H1 (cell line): ENCODE measurements at regions not wholly inside any gene's neighbourhood (a gene's known extent, or its start where the extent isn't known, plus 50 kb on each side); places are given as distances from the start of the nearest gene placed in this dataset.

ENCODE experiments used
- CTCF ChIA-PET: fragments of 300-600 bp; sonication (Branson Sonifier 250); formaldehyde crosslinking; loops from one replicate; lab custom pipeline; 2021; ENCODE audit not compliant: partially characterized antibody; lab: Charles Lee
- POLR2A ChIA-PET: fragments of 300-600 bp; sonication (Branson Sonifier 250); formaldehyde crosslinking; loops from one replicate; lab custom pipeline; 2021; ENCODE audit warnings: inconsistent platforms; ENCODE audit not compliant: partially characterized antibody; lab: Charles Lee
- DNase-seq, 2 experiments: peaks; one replicate each; pipeline versions ENCODE4 v3.0.0 to v3.0.0-alpha.2; 2010 to 2022; ENCODE audit warnings: low spot score in 2 of 2, low read depth in 1 of 2, mixed read lengths in 1 of 2
- FAIRE-seq: peaks from 2 replicates; lab custom pipeline; 2011; peaks lifted over from hg19 to GRCh38; lab: Jason Lieb, UNC
- H2AFZ ChIP-seq: 2 replicates; pipeline ENCODE4 v1.8.1; 2012; ENCODE audit warnings: low read length, inconsistent platforms
- H2AK5ac ChIP-seq: 2 replicates; pipeline ENCODE4 v1.6.1; 2013; ENCODE audit warnings: low read depth, low read length
- H2BK120ac ChIP-seq: replicated peaks from 2 replicates; pipeline ENCODE3; 2013; ENCODE audit warnings: low read depth, low read length, inconsistent platforms
- H2BK12ac ChIP-seq: 2 replicates; pipeline ENCODE4 v1.6.1; 2013; ENCODE audit warnings: low read depth, low read length
- H2BK15ac ChIP-seq: 2 replicates; pipeline ENCODE4 v1.6.1; 2013; ENCODE audit warnings: low read length
- H2BK20ac ChIP-seq: 2 replicates; pipeline ENCODE4 v1.6.1; 2013; ENCODE audit warnings: low read length
- H2BK5ac ChIP-seq: 2 replicates; pipeline ENCODE4 v1.6.1; 2013; ENCODE audit warnings: low read depth, low read length
- H3K14ac ChIP-seq: 2 replicates; pipeline ENCODE4 v1.6.1; 2013; ENCODE audit warnings: inconsistent platforms; ENCODE audit not compliant: insufficient read length
- H3K18ac ChIP-seq: 2 replicates; pipeline ENCODE4 v1.6.1; 2013; ENCODE audit warnings: low read length; ENCODE audit errors: extremely low read depth
- H3K23ac ChIP-seq: 2 replicates; pipeline ENCODE4 v1.6.1; 2013; ENCODE audit warnings: inconsistent platforms; ENCODE audit not compliant: insufficient read length
- H3K23me2 ChIP-seq: 2 replicates; pipeline ENCODE4 v1.6.1; 2013; ENCODE audit warnings: low read depth, low read length
- H3K27ac ChIP-seq: 2 replicates; pipeline ENCODE4 v1.6.1; 2011; ENCODE audit warnings: low read depth, low read length, inconsistent platforms
- H3K27me3 ChIP-seq, 4 experiments: replicated peaks in 1 of 4; 1 replicate in 1 of 4; 2 replicates in 3 of 4; pipeline versions ENCODE4 v1.6.1 to v1.8.1; 2011 to 2013; ENCODE audit warnings: low read length in 3 of 4, mild to moderate bottlenecking in 3 of 4, inconsistent platforms in 2 of 4, mixed read lengths in 2 of 4, moderate library complexity in 1 of 4; ENCODE audit not compliant: control insufficient read depth in 3 of 4, insufficient read depth in 3 of 4; ENCODE audit errors: extremely low read depth in 1 of 4
- H3K36me3 ChIP-seq, 4 experiments: 2 replicates each; pipeline versions ENCODE4 v1.6.1 to v1.8.1; 2011 to 2013; ENCODE audit warnings: mild to moderate bottlenecking in 4 of 4, low read length in 3 of 4, moderate library complexity in 2 of 4, control low read depth in 1 of 4, inconsistent platforms in 1 of 4; ENCODE audit not compliant: insufficient read depth in 4 of 4, control insufficient read depth in 2 of 4
- H3K4ac ChIP-seq: replicated peaks from 2 replicates; pipeline ENCODE3; 2013; ENCODE audit warnings: low read length, low read depth, mixed read lengths, inconsistent platforms; ENCODE audit not compliant: insufficient read length
- H3K4me1 ChIP-seq, 4 experiments: replicated peaks in 1 of 4; 1 replicate in 1 of 4; 2 replicates in 3 of 4; pipeline versions ENCODE4 v1.6.1 to v1.8.1; 2011 to 2013; ENCODE audit warnings: low read length in 3 of 4, inconsistent platforms in 2 of 4, mixed read lengths in 1 of 4; ENCODE audit not compliant: insufficient read depth in 4 of 4, control insufficient read depth in 3 of 4
- H3K4me2 ChIP-seq, 2 experiments: 2 replicates each; pipeline versions ENCODE4 v1.6.1 to v1.8.1; 2011 to 2013; ENCODE audit warnings: low read depth in 2 of 2, low read length in 2 of 2, control low read depth in 1 of 2, inconsistent platforms in 1 of 2, mild to moderate bottlenecking in 1 of 2; ENCODE audit not compliant: insufficient read depth in 1 of 2
- H3K4me3 ChIP-seq, 4 experiments: fragments of 200-600, 300-600 bp in 1 of 4; sonication (generic), shearing (Covaris generic), sonication (Bioruptor Twin) in 1 of 4; 2 replicates each; pipeline versions ENCODE4 v1.5.1 to v1.8.1; 2011 to 2016; ENCODE audit warnings: low read length in 4 of 4, low read depth in 3 of 4, control low read depth in 2 of 4, inconsistent platforms in 2 of 4, mild to moderate bottlenecking in 2 of 4, mixed read lengths in 1 of 4, moderate library complexity in 1 of 4; ENCODE audit not compliant: insufficient read depth in 2 of 4; ENCODE audit errors: extremely low read depth in 1 of 4
- H3K56ac ChIP-seq: replicated peaks from 2 replicates; pipeline ENCODE3; 2013; ENCODE audit warnings: low read depth, mild to moderate bottlenecking, mixed read lengths, low read length, inconsistent platforms; ENCODE audit not compliant: insufficient read length
- H3K79me1 ChIP-seq: 2 replicates; pipeline ENCODE4 v1.6.1; 2013; ENCODE audit warnings: low read depth, low read length, control low read depth
- H3K79me2 ChIP-seq, 2 experiments: 2 replicates each; pipeline versions ENCODE4 v1.6.1 to v1.8.1; 2012 to 2013; ENCODE audit warnings: low read length in 2 of 2, mild to moderate bottlenecking in 2 of 2, inconsistent platforms in 1 of 2; ENCODE audit not compliant: insufficient read depth in 2 of 2, control insufficient read depth in 1 of 2
- H3K9ac ChIP-seq, 4 experiments: replicated peaks in 1 of 4; 1 replicate in 1 of 4; 2 replicates in 3 of 4; pipeline versions ENCODE4 v1.6.1 to v1.8.1; 2011 to 2013; ENCODE audit warnings: low read depth in 3 of 4, low read length in 3 of 4, control low read depth in 2 of 4, mild to moderate bottlenecking in 2 of 4, moderate library complexity in 2 of 4, inconsistent platforms in 1 of 4; ENCODE audit errors: extremely low read depth in 1 of 4
- H3K9me3 ChIP-seq, 2 experiments: 2 replicates each; pipeline versions ENCODE4 v1.6.1 to v1.8.1; 2012 to 2013; ENCODE audit warnings: mild to moderate bottlenecking in 2 of 2, moderate library complexity in 2 of 2, control low read depth in 1 of 2, inconsistent platforms in 1 of 2, low read depth in 1 of 2, low read length in 1 of 2, mixed read lengths in 1 of 2; ENCODE audit not compliant: insufficient read depth in 2 of 2
- H4K20me1 ChIP-seq, 2 experiments: replicated peaks in 1 of 2; 2 replicates each; pipeline versions ENCODE3 to v1.8.1; 2011 to 2013; ENCODE audit warnings: inconsistent platforms in 2 of 2, low read length in 2 of 2, mild to moderate bottlenecking in 1 of 2; ENCODE audit not compliant: insufficient read depth in 2 of 2, control insufficient read depth in 1 of 2
- H4K5ac ChIP-seq: 2 replicates; pipeline ENCODE4 v1.6.1; 2013; ENCODE audit warnings: low read length, low read depth, mixed read lengths, inconsistent platforms; ENCODE audit not compliant: insufficient read length
- H4K8ac ChIP-seq: 2 replicates; pipeline ENCODE4 v1.8.0; 2013; ENCODE audit warnings: mild to moderate bottlenecking, moderate library complexity, low read length, inconsistent platforms; ENCODE audit not compliant: insufficient read depth; ENCODE audit errors: extremely low read depth
- H4K91ac ChIP-seq: replicated peaks from 2 replicates; pipeline ENCODE3; 2013; ENCODE audit warnings: low read length, mixed read lengths, inconsistent platforms; ENCODE audit not compliant: insufficient read length
- ATF2 ChIP-seq: IDR thresholded peaks from 2 replicates; pipeline ENCODE4 v1.6.1; 2012; ENCODE audit warnings: low read length, inconsistent platforms
- BACH1 ChIP-seq: IDR thresholded peaks from 2 replicates; pipeline ENCODE4 v1.6.1; 2012; ENCODE audit warnings: low read length, improper control_type of control experiment
- CBX5 ChIP-seq: fragments of 300-800, 300-1000 bp; sonication (generic); IDR thresholded peaks from 2 replicates; pipeline ENCODE4 v1.7.1; 2016; ENCODE audit warnings: antibody characterized with exemption, low read length, low read depth
- CREB1 ChIP-seq: IDR thresholded peaks from 2 replicates; pipeline ENCODE4 v1.6.1; 2012; ENCODE audit warnings: inconsistent platforms
- CTCF ChIP-seq, 3 experiments: IDR thresholded peaks; 1 replicate in 2 of 3; 2 replicates in 1 of 3; pipeline versions ENCODE4 v1.5.1 to v1.6.1; 2011; ENCODE audit warnings: low read length in 3 of 3, mild to moderate bottlenecking in 3 of 3, inconsistent platforms in 2 of 3, low read depth in 1 of 3, moderate library complexity in 1 of 3; ENCODE audit not compliant: insufficient read depth in 1 of 3; ENCODE audit errors: control extremely low read depth in 1 of 3
- NRF1 ChIP-seq: IDR thresholded peaks from 2 replicates; pipeline ENCODE4 v1.6.1; 2011; ENCODE audit warnings: mild to moderate bottlenecking, low read depth, low read length, improper control_type of control experiment
- TAF7 ChIP-seq: optimal IDR thresholded peaks from 2 replicates; pipeline ENCODE3; 2011; ENCODE audit warnings: low read depth, mild to moderate bottlenecking, inconsistent platforms, low read length, moderate library complexity, borderline replicate concordance
- WGBS, 2 experiments: shearing (Covaris generic) in 1 of 2; methylation state at CpG; one replicate each; pipeline versions ENCODE4 v1.1.6 to v1.1.7; 2013 to 2015; ENCODE audit warnings: low lambda C conversion rate in 2 of 2, mixed read lengths in 2 of 2, inconsistent platforms in 1 of 2, low coverage in 1 of 2, missing lambda C conversion rate in 1 of 2; ENCODE audit not compliant: insufficient replicate concordance in 2 of 2, insufficient coverage in 1 of 2, insufficient read length in 1 of 2; ENCODE audit errors: extremely low coverage in 1 of 2, missing lambda C conversion rate in 1 of 2; 5-methylcytosine and 5-hydroxymethylcytosine counted together
- TF ChIP-seq, protein P1 (sequence below): IDR thresholded peaks from 2 replicates; pipeline ENCODE4 v1.6.1; 2012; ENCODE audit warnings: inconsistent platforms

DNA sequence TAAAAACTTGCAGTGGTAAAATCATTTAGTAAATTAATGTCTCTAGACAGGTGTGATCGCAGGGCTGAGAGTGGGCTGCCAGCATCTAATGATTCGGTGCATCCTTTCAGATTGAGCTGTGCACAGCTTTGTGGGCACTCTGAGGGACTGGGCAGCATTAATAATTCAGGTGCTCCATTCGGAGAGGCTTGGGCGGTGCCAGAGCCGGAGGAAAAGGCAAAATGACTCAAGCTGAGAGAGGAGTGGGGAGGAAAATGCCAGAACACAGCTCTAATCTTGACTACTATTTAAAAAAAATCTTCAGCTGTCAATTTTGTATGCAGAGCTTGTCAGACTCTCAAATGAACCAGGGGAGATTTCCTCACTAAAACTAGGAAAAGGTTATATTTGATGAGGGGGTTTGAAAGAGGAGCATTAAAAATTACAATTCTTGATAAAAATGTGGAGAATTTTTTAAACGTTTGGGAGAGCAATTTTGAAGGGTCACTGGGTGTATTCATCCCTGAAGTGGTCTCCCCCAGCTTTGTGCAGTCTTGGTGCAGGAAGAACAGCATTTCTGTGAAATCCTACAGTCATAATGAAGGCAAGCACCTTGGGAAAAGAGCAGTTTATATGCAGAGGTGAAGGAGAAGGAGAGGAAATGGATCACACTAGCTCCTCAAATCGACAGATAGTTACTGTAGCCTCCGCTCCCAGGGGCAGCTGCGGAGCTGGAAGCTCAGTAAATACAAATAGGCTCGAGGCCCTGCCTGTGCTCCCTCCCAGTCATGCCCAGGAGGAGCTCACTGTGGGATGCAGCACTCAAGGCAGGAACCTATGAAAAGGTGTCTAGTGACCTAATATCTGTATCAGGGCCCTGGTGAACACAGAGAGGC lies 535.4 kb upstream of the RAB6C start:
- H3K9ac ChIP-seq = no peak overlapping the region
- H4K5ac ChIP-seq = no peak overlapping the region
- H3K18ac ChIP-seq = no peak overlapping the region
- H3K14ac ChIP-seq = no peak overlapping the region
- no peak overlapping the region for H3K56ac ChIP-seq
- no peak overlapping the region for H4K8ac ChIP-seq
- ChIA-PET CTCF (interaction anchor here (1.4 kb wide), 1 partner anchor 15 kb away, joined by 3 read pairs; no protein-coding TSS in a partner anchor), POLR2A (no interaction called here)
- no peak for FAIRE-seq
- no peak overlapping the region for H2BK20ac ChIP-seq
- no peak overlapping the region for H3K4me3 ChIP-seq
- DNase-seq = no peak
- H3K79me2 ChIP-seq = no peaks in the 10 kb centered on the region
- no peak overlapping the region for H2BK15ac ChIP-seq
- H3K4me2 ChIP-seq = no peak overlapping the region
- no peak overlapping the region for H2BK120ac ChIP-seq
- no peak overlapping the region for H2BK5ac ChIP-seq
- H3K27me3 ChIP-seq = no peaks in the 10 kb centered on the region
- H4K20me1 ChIP-seq = no peaks in the 10 kb centered on the region
- no peaks in the 10 kb centered on the region for H3K79me1 ChIP-seq
- no peaks in the 10 kb centered on the region for H3K9me3 ChIP-seq
- H2AFZ ChIP-seq = peak overlapping the region; percentile 53; the same call in 1 of the 2 replicates
- H4K91ac ChIP-seq = no peak overlapping the region
- no peak overlapping the region for H3K23ac ChIP-seq
- no peaks in the 10 kb centered on the region for H3K23me2 ChIP-seq
- no peak overlapping the region for H3K4ac ChIP-seq
- no peaks in the 10 kb centered on the region for H3K36me3 ChIP-seq
- H2BK12ac ChIP-seq = no peak overlapping the region
- no peak overlapping the region for H2AK5ac ChIP-seq
- no peak overlapping the region for H3K27ac ChIP-seq
- no peaks in the 10 kb centered on the region for H3K4me1 ChIP-seq
- WGBS, 2 experiments = 71% methylated on average over 9 of the region's 10 CpGs; no CpG with 5 or more reads in 1 of the 2 experiments
- TF ChIP-seq ATF2 (no peak), CTCF (IDR thresholded peaks at IDR 0.05; ENCODE audit: control extremely low read depth in 1 of 3, insufficient read depth in 1 of 3, low read depth in 1 of 3, low read length in 3 of 3) (no peak), NRF1 (no peak), CREB1 (no peak), TAF7 (no peak), BACH1 (no peak), CBX5 (no peak)
- TF ChIP-seq, protein P1, sequence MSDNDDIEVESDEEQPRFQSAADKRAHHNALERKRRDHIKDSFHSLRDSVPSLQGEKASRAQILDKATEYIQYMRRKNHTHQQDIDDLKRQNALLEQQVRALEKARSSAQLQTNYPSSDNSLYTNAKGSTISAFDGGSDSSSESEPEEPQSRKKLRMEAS = no peak
